GM18505 (cell line): ENCODE measurements at regions not wholly inside any gene's neighbourhood (a gene's known extent, or its start where the extent isn't known, plus 50 kb on each side); places are given as distances from the start of the nearest gene placed in this dataset.
"Not testable (repeated sequence)": the region's sequence is repeated elsewhere in the genome, so short reads cannot be mapped to it uniquely, and the experiment has no call there.

Experiments
- ATAC-seq: cut with Tn5 transposase; IDR thresholded peaks from one replicate; pipeline ENCODE4 v1.9.1; 2021; ENCODE audit not compliant: unreplicated experiment
- POLR2A ChIP-seq: IDR thresholded peaks from 4 replicates; pipeline ENCODE4 v1.6.1; 2011; ENCODE audit warnings: borderline replicate concordance; ENCODE audit not compliant: insufficient read depth, insufficient read length; ENCODE audit errors: extremely low read depth

DNA sequence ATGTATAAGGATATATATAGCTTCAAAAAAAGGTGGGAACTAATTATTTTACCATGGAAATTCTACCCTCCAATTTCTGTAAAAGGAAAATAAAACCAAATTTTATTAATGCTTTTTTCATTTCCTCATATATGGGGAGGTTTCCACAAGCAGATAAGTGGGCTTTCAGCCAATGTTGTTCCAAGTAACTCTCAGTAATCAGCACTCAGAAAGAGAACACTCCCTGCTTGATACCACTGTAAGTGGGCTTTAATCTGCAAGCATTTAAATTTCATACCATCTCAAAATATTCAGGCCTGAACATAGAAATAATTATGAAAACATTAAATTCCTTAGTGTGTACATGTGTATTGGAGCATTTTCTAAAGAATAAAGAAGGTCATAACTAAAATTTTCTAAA lies 827.6 kb downstream of the C12orf50 start:
- no peak for TF ChIP-seq POLR2A
- no peak for ATAC-seq

DNA sequence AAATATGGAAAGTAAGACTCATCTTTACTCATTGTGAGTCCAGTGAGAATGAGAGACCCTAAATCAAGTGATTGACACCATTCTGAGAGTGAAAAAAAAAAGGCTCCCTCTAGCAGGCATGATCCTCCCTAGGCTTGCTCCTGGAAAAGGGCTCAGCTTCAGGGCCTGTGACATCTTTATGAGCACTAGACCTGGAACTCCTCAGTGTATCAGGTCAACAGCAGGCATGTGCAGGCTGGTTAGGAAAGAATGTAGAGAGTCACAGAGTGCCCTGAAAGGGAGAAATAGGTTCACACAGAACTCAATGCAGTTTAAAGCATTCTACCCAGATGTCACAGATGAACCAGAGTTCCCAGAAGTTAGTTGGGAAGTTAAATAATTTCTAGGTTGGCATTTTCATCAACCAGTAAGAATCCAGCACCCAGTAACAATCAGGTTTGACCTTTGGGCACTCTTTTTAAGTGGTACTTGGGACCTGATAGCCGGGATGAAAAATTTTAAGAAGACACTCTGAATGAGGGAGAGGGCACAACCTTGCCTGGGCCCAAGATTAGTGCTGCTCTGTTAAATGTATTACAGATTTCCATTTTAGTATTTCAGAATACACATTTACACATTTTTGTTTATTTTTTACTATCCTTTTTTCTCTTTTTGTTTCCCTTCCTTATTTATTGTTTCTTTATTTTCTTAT lies 828.8 kb downstream of the C12orf50 start:
- no peak for TF ChIP-seq POLR2A
- ATAC-seq = no peak

DNA sequence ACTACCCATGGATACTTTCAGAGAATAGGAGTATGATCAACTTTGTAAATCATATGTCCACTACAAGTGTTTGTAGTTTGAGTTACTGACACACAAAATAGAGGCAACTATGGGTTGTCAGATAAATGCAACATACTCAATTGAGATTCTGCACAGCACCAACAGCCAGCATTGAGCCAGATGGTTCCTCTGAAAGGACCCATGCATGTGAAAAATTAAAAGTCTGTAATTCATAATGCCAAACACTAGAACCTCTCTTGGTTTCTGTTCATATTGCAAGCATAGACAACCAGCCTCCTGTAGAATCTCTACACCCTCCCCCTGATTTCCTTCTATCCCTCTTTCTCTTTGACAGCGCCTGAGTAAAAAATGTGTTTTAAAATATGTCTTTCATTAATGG lies 831.0 kb downstream of the C12orf50 start:
- ATAC-seq = no peak
- no peak for TF ChIP-seq POLR2A

DNA sequence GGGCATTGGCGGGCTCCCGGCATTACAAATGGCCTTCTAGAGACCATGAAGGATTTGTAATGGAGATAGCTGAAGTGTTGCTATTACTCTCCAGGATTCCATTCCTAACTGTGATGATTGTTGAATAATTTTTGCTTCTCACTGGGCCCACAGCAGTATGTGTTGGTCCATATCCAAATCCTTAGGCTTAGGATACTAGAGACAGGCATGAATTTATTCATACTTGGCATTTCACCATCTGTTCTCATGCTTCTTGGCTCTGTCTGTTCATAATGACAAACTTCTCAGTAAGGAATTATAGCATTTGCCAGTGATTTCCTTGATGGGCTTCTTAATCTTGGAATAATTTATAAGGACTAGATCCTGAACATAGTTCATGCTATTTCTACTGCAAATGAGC lies 832.9 kb downstream of the C12orf50 start:
- no peak for ATAC-seq
- TF ChIP-seq POLR2A = no peak

DNA sequence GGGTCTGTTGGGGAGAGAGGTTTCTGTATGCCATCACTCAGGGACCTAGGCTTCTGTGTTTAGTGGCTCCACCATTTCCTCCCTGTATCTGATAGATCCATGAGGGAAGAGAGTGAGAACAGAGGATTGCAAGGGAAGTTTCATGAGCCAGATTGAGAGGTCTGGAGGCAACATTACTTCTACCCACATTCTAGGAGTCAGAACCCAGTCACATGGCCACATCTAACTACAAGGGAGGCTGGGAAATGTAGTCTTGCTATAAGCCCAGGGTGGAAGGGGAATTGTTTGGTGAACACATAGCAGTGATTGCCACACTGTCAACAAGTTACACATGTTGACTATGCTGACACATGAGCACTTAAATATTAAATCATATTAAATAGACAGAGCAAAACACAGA lies 834.8 kb downstream of the C12orf50 start:
- ATAC-seq = not testable (repeated sequence)

DNA sequence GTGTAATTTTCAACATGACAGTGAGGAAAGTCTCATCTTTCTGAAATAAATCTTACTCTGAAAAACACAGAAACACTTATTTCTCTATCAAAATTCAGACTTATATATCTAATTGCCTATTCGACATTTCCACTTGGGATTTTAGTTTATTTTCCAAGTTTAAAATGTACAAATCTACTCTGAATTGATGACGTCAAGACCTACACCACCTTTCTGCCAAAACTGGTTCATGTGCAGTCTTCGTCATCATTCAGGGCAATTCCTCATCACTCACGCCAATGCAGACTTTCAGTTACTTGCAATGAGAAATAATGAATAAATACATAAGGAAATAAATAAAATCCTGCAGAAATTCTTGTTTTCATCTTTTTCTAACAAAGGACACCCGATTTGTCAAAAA lies 843.8 kb downstream of the C12orf50 start:
- TF ChIP-seq POLR2A = no peak
- ATAC-seq = no peak

DNA sequence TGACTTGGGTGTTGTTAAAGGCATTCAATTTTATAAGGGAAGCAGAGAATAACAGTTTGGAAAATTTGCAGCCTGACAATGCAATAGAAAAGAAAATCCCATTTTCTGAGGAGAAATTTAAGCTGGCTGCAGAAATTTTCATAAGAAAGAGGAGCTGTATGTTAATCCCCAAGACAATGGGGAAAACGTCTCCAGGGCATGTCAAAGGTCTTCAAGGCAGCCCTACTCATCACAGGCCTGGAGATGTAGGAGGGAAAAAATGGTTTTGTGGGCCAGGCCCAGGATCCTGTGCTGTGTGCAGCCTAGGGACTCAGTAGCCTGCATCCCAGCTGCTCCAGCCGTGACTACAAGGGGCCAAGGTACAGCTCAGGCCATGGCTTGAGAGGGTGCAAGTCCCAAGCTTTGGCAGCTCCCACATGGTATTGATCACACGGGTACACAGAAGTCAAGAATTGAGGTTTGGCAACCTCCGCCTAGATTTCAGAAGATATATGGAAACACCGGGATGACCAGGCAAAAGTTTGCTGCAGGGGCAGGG lies 846.4 kb downstream of the C12orf50 start:
- TF ChIP-seq POLR2A = no peak
- ATAC-seq = no peak

DNA sequence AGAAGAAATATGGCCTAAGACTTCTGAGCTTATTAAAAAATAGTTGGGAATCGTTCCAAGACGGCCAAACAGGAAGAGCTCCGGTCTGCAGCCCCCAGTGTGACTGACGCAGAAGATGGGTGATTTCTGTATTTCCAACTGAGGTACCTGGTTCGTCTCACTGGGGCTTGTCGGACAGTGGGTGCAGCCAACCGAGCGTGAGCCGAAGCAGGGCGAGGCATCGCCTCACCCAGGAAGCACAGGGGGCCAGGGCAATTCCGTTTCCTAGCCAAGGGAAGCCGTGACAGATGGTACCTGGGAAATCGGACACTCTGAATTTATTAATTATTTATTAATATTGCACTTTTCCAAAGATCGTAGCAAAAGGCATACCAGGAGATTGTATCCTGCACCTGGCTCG lies 857.8 kb downstream of the C12orf50 start:
- TF ChIP-seq POLR2A = no peak
- no peak for ATAC-seq

DNA sequence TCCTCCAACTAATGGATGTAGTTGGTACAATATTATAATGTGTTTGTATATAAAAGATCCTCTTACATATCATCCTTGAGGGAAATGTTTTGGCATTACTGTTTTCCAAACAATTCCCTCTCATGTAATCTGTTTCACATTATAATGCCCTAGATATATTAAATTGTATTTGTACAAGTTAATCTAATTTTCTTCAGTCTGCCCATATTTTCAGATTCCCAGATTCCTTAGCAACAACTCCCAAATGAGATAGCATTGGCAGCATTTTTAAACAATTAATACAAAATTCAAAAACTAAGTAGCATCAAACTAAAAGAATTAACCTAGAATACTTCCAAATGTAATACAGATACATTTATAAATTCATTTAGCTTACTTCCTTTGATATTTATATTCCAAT lies 860.2 kb downstream of the C12orf50 start:
- no peak for TF ChIP-seq POLR2A
- no peak for ATAC-seq

DNA sequence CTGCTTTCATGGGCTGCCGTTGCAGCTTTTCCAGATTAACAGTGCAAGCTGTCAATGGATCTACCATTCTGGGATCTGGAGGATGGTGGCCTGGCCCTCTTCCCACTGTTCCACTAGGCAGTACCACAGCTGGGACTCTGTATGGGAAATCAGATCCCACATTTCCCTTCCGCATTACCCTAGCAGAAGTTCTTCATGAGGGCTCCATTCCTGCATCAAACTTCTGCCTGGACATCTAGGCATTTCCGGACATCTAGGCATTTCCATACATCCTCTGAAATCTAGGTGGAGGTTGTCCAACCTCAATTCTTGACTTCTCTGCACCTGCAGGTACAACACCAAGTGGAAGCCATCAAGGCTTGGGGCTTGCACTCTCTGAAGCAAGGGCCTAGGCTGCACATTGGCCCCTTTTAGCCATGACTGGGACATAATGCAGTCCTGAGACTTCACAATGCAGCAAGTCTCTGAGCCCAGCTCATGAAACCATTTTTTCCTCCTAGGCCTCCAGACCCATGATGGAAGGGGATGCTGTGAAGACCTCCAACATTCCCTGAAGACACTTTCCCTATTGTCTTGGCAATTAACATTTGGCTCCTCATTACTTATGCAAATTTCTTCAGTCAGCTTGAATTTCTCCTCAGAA lies 863.3 kb downstream of the C12orf50 start:
- no peak for TF ChIP-seq POLR2A
- ATAC-seq = no peak

DNA sequence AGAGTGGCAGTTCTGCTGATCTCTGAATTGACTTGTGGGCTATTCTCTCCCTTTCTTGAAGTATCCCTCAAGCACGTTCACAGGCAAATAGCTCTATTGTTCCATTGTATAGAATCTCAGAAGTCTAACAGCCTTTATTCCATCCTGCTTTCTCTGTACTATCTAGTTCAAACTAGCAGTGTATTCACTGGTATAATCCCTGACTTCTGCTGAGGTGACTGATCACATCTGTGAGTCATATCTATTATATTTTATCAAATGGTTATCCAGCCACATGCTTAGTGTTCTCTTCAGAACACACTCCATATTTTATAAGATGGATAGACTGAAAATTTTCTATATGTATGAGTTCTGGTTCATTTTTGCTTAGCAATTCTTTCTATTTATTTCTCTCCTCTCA lies 866.1 kb downstream of the C12orf50 start:
- ATAC-seq = no peak
- no peak for TF ChIP-seq POLR2A

DNA sequence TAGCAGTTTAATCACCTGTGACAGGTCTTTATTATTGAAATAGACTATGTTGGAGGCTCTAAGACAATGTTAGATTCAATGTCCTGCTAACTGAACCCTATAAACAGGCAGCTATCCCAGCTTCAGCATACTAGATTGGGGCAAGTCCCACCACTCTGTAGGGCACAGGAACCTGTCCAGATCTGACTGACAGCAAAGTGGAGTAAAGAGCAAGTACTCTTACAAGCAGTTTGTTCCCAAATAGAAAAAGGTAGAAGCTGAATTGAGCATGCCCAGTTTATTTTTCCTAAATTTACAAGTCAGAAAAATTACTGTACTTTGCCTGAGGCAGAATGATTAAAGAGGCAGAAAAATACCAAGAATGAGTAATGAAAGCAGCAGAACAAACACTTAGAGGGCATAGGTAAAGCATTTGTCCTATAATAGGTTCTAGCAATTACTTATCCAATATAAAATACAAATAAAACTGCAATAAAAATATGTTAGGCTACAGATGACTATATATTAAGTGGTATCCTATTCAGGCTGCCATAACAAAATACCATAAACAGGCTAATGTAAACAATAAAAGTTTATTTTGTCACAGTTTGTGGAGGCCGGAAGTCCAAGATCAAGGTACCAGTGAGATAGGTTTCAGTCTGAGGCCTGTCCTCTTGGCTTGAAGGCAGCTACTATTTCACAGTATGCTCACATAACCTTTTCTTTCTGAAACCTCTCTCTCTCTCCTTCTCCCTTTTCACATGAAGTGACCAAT lies 868.2 kb downstream of the C12orf50 start:
- ATAC-seq = no peak

DNA sequence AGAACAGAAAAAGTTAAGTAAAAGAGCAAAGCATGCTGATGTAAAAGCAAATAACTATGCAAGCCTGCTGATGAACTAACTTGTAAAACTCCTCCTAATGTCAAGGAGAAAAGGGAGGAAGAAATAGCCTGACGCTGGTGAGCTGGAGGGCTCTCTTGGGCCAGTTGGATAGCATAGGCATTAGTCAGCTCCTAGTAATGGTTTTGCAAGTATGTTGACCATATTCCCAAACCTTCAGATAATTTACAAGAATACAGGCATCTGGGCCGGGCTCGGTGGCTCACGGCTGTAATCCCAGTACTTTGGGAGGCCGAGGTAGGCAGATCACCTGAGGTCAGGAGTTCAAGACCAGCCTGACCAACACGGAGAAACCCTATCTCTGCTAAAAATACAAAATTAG lies 871.4 kb downstream of the C12orf50 start:
- ATAC-seq = no peak
- no peak for TF ChIP-seq POLR2A

More for the DNA sequence above, 868.2 kb downstream of the C12orf50 start:
- no peak for TF ChIP-seq POLR2A

DNA sequence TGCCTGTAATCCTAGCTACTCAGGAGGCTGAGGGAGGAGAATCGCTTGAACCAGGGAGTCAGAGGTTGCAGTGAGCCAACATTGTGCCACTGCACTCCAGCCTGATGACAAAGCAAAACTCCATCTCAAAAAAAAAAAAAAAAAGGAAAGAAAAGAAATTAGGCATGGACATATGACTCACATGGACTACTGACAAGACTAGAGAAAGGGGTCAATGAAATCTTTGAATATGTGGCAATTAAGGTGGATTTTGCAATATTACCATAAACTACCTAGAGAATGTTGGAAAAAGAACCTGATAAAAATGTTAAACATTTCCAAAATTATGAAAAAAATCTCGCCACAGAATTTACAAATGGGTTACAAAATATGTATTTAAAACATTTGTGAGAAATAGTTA lies 873.6 kb downstream of the C12orf50 start:
- no peak for TF ChIP-seq POLR2A
- no peak for ATAC-seq
